Nephron progenitor cell (in vitro differentiated cells): ENCODE measurements at regions not wholly inside any gene's neighbourhood (a gene's known extent, or its start where the extent isn't known, plus 50 kb on each side); places are given as distances from the start of the nearest gene placed in this dataset.

Experiments
- DNase-seq: peaks from one replicate; pipeline ENCODE4 v3.0.0; 2021
- H3K27ac Mint-ChIP-seq: 2 replicates; pipeline ENCODE4 v1.8.0; 2021; ENCODE audit warnings: mild to moderate bottlenecking, moderate library complexity, mixed read lengths
- H3K27me3 Mint-ChIP-seq: 2 replicates; pipeline ENCODE4 v1.8.0; 2021; ENCODE audit warnings: mild to moderate bottlenecking, low read depth, mixed read lengths; ENCODE audit not compliant: poor library complexity
- H3K36me3 Mint-ChIP-seq: 2 replicates; pipeline ENCODE4 v1.8.0; 2021; ENCODE audit warnings: low read depth, mixed read lengths
- H3K4me1 Mint-ChIP-seq: 2 replicates; pipeline ENCODE4 v1.8.0; 2021; ENCODE audit warnings: mixed read lengths
- H3K4me3 Mint-ChIP-seq: 2 replicates; pipeline ENCODE4 v1.8.0; 2021; ENCODE audit warnings: mild to moderate bottlenecking, moderate library complexity, mixed read lengths
- H3K9me3 Mint-ChIP-seq: 2 replicates; pipeline ENCODE4 v1.8.0; 2021; ENCODE audit warnings: mild to moderate bottlenecking, moderate library complexity, mixed read lengths
- TF ChIP-seq, protein P1 (sequence below): fragments of 200-600 bp; sonication (generic); IDR thresholded peaks from 2 replicates; pipeline ENCODE4 v1.5.0; 2021; ENCODE audit warnings: antibody characterized with exemption

- Mint-ChIP-seq H3K9me3 (peaks cover 4% of the 10 kb centered on the region), H3K4me3 (no peak overlapping the region), H3K36me3 (no peaks in the 10 kb centered on the region), H3K27ac (no peak overlapping the region), H3K27me3 (no peaks in the 10 kb centered on the region), H3K4me1 (no peaks in the 10 kb centered on the region)
- no peak for DNase-seq
- TF ChIP-seq, protein P1, sequence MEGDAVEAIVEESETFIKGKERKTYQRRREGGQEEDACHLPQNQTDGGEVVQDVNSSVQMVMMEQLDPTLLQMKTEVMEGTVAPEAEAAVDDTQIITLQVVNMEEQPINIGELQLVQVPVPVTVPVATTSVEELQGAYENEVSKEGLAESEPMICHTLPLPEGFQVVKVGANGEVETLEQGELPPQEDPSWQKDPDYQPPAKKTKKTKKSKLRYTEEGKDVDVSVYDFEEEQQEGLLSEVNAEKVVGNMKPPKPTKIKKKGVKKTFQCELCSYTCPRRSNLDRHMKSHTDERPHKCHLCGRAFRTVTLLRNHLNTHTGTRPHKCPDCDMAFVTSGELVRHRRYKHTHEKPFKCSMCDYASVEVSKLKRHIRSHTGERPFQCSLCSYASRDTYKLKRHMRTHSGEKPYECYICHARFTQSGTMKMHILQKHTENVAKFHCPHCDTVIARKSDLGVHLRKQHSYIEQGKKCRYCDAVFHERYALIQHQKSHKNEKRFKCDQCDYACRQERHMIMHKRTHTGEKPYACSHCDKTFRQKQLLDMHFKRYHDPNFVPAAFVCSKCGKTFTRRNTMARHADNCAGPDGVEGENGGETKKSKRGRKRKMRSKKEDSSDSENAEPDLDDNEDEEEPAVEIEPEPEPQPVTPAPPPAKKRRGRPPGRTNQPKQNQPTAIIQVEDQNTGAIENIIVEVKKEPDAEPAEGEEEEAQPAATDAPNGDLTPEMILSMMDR, result no peak
These were observed 116.5 kb upstream of the ANO5 start for GRCh38 chr11:22076271-22076930.

- H3K4me3 Mint-ChIP-seq, result no peak overlapping the region
- peaks cover 16% of the 10 kb centered on the region for H3K9me3 Mint-ChIP-seq
- no peaks in the 10 kb centered on the region for H3K4me1 Mint-ChIP-seq
- no peak for DNase-seq
- H3K27me3 Mint-ChIP-seq, result no peaks in the 10 kb centered on the region
- H3K36me3 Mint-ChIP-seq, result no peaks in the 10 kb centered on the region
- no peak overlapping the region for H3K27ac Mint-ChIP-seq
- TF ChIP-seq, protein P1, result no peak
These were observed 114.8 kb upstream of the ANO5 start for GRCh38 chr11:22078063-22078462.

DNA sequence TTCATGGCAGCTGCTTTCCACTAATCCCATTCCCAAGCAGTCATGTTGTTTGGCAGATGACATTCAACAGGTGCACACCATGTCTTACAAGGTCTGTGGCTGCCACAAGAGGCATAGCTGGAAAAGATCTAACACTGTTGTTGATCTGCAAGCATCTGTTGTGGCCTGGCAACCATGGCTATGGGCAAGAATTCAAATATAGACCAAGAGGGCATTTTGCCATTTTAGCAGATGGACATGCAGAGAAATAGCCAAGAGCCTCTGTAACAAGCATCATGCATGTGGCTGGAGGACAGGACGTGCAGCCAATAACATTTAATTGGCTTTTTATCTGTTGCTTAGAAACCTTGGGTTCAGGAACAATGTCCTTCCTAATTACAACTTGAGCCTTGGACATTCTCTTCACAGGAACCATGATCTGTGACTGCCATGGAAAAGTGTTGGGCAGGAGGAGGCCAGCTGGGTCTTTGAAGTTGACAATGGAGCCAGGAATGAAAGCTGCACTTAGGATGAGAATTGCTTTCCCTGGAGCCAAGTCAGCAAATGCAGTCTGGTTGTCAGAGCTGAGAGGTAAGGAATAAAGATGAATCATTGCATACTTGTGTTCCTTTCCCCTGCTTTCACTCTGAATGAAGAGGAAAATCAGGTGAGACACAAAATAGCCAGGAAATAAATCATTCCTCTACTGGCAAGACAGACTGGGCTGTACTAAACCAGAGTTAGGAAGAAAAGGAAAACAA lies 113.6 kb upstream of the ANO5 start:
- TF ChIP-seq, protein P1, result no peak
- Mint-ChIP-seq H3K4me3 (no peak overlapping the region), H3K27me3 (no peaks in the 10 kb centered on the region), H3K27ac (no peak overlapping the region), H3K36me3 (no peaks in the 10 kb centered on the region), H3K4me1 (no peaks in the 10 kb centered on the region), H3K9me3 (peaks cover 16% of the 10 kb centered on the region)
- no peak for DNase-seq

DNA sequence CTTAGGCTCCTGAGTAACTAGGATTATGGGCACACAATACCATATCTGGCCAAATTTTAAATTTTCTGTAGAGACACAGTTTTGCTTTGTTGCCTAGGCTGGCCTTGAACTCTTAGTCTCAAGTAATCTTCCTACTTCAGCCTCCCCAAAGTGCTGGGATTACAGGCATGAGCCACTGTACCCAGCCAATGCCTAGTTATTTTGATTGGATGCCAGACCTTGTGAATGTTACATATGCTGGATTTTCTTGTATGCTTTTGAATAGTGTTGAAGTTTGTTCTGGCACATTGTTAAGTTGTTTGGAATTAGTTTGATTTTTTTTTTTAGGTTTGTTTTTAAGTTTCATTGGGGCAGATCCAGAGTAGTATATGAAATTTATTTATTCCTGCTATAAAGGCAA lies 110.7 kb upstream of the ANO5 start:
- no peak for DNase-seq
- H3K9me3 Mint-ChIP-seq, result peaks cover 16% of the 10 kb centered on the region
- no peak overlapping the region for H3K4me3 Mint-ChIP-seq
- no peak overlapping the region for H3K27ac Mint-ChIP-seq
- H3K4me1 Mint-ChIP-seq, result no peaks in the 10 kb centered on the region
- TF ChIP-seq, protein P1, result no peak
- no peaks in the 10 kb centered on the region for H3K27me3 Mint-ChIP-seq
- H3K36me3 Mint-ChIP-seq, result no peaks in the 10 kb centered on the region

GRCh38 chr11:22082788-22083187 lies 110.1 kb upstream of the ANO5 start:
- no peaks in the 10 kb centered on the region for H3K36me3 Mint-ChIP-seq
- H3K4me3 Mint-ChIP-seq, result no peak overlapping the region
- peaks cover 16% of the 10 kb centered on the region for H3K9me3 Mint-ChIP-seq
- TF ChIP-seq, protein P1, result no peak
- no peak overlapping the region for H3K27ac Mint-ChIP-seq
- H3K4me1 Mint-ChIP-seq, result no peaks in the 10 kb centered on the region
- no peak for DNase-seq
- H3K27me3 Mint-ChIP-seq, result no peaks in the 10 kb centered on the region

DNA sequence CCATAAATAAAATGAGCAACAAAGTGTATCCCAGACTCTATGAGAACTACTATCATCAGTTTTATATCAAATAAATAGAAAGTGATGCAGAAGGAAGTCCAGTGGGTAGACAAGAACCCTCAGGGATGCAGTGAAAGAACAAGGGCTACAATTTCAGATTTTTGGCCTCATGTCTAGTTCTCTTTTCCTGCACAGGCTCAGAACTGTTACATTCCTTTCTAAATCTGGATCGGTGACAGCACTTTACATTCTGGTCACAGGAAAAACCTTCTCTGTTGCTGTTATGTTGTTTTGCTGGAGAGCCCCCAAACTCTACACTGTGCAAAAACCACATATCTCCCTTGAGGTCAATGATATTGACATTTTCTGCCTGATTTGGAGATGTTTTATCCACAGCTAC lies 108.8 kb upstream of the ANO5 start:
- no peak for DNase-seq
- no peaks in the 10 kb centered on the region for H3K27me3 Mint-ChIP-seq
- H3K9me3 Mint-ChIP-seq, result peaks cover 16% of the 10 kb centered on the region
- no peak overlapping the region for H3K4me3 Mint-ChIP-seq
- H3K27ac Mint-ChIP-seq, result no peak overlapping the region
- no peaks in the 10 kb centered on the region for H3K4me1 Mint-ChIP-seq
- TF ChIP-seq, protein P1, result no peak
- H3K36me3 Mint-ChIP-seq, result no peaks in the 10 kb centered on the region
